Bronchial epithelial cell (primary cell): ENCODE measurements at regions not wholly inside any gene's neighbourhood (a gene's known extent, or its start where the extent isn't known, plus 50 kb on each side); places are given as distances from the start of the nearest gene placed in this dataset.

Source experiments
- DNase-seq: peaks from one replicate; pipeline ENCODE4 v3.0.0-alpha.2; 2010; ENCODE audit warnings: low read depth
- FAIRE-seq: peaks from 2 replicates; lab custom pipeline; 2011; peaks lifted over from hg19 to GRCh38; lab: Jason Lieb, UNC
- H3K27me3 ChIP-seq: 2 replicates; pipeline ENCODE4 v1.5.1; 2011; ENCODE audit warnings: low read length; ENCODE audit not compliant: control insufficient read depth, insufficient read depth
- H3K36me3 ChIP-seq: 2 replicates; pipeline ENCODE4 v1.5.1; 2011; ENCODE audit warnings: low read length; ENCODE audit not compliant: control insufficient read depth, insufficient read depth
- H3K4me3 ChIP-seq: 2 replicates; pipeline ENCODE4 v1.5.1; 2011; ENCODE audit warnings: mild to moderate bottlenecking, low read depth, low read length, control low read depth
- TF ChIP-seq, protein P1 (sequence below): IDR thresholded peaks from 2 replicates; pipeline ENCODE4 v1.5.1; 2011; ENCODE audit warnings: mild to moderate bottlenecking, moderate library complexity, low read length, control low read depth, inconsistent platforms; ENCODE audit not compliant: insufficient read depth, severe bottlenecking

- DNase-seq, result no peak
- TF ChIP-seq, protein P1, sequence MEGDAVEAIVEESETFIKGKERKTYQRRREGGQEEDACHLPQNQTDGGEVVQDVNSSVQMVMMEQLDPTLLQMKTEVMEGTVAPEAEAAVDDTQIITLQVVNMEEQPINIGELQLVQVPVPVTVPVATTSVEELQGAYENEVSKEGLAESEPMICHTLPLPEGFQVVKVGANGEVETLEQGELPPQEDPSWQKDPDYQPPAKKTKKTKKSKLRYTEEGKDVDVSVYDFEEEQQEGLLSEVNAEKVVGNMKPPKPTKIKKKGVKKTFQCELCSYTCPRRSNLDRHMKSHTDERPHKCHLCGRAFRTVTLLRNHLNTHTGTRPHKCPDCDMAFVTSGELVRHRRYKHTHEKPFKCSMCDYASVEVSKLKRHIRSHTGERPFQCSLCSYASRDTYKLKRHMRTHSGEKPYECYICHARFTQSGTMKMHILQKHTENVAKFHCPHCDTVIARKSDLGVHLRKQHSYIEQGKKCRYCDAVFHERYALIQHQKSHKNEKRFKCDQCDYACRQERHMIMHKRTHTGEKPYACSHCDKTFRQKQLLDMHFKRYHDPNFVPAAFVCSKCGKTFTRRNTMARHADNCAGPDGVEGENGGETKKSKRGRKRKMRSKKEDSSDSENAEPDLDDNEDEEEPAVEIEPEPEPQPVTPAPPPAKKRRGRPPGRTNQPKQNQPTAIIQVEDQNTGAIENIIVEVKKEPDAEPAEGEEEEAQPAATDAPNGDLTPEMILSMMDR, result no peak
- Histone ChIP-seq H3K36me3 (no peaks in the 10 kb centered on the region), H3K4me3 (no peak overlapping the region), H3K27me3 (no peaks in the 10 kb centered on the region)
- no peak for FAIRE-seq
These were observed 74.8 kb upstream of the GLI2 start for GRCh38 chr2:120660771-120661459.

GRCh38 chr2:120661551-120661950 lies 74.1 kb upstream of the GLI2 start:
- H3K36me3 ChIP-seq, result no peaks in the 10 kb centered on the region
- H3K4me3 ChIP-seq, result no peak overlapping the region
- no peak for DNase-seq
- FAIRE-seq, result no peak
- no peaks in the 10 kb centered on the region for H3K27me3 ChIP-seq
- TF ChIP-seq, protein P1, result no peak

DNA sequence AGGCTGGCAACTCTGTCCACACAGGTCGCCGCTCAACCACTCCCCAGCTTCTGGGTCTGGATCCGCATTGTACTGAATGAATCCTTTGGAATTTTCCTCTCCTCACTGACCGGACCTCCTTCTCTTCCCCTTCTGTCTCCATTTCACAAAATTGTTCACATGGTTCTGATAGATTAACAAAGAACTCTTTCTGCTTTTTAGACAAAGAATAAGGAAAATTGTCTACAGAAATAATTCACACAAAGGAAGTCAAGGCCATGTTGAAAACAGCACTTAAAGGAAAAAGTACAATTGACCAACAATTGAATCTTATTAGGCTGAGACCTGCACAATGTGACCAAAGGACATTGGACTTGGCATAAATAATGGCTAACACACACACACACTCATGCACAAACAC lies 73.6 kb upstream of the GLI2 start:
- FAIRE-seq (no peak), DNase-seq (no peak)
- H3K4me3 ChIP-seq, result no peak overlapping the region
- TF ChIP-seq, protein P1, result no peak
- no peaks in the 10 kb centered on the region for H3K36me3 ChIP-seq
- no peaks in the 10 kb centered on the region for H3K27me3 ChIP-seq

GRCh38 chr2:120662746-120663145 lies 72.9 kb upstream of the GLI2 start:
- FAIRE-seq, result no peak
- no peak for DNase-seq
- Histone ChIP-seq H3K4me3 (no peak overlapping the region), H3K27me3 (no peaks in the 10 kb centered on the region), H3K36me3 (no peaks in the 10 kb centered on the region)
- TF ChIP-seq, protein P1, result no peak

DNA sequence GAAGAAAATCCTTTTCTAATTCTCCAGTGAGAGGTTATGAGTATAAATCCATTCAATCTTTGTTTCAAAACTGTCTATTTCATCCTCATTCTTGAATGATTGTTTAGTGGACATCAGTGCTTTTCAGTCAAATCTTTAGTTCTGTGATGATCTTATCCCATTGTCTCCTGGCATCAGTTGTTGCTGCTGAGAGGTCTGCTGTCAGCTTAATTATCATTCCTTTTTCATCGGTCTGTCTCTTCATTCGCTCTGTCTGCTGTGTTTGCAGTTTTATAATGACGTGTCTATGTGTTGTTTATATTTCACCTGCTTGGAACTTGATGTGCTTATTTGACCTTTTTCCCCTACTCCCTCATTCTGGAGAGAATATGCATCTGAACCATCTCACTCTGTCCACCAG lies 69.2 kb upstream of the GLI2 start:
- no peaks in the 10 kb centered on the region for H3K36me3 ChIP-seq
- H3K4me3 ChIP-seq, result no peak overlapping the region
- H3K27me3 ChIP-seq, result no peaks in the 10 kb centered on the region
- DNase-seq (no peak), FAIRE-seq (no peak)
- TF ChIP-seq, protein P1, result no peak

GRCh38 chr2:120667981-120668380 lies 67.7 kb upstream of the GLI2 start:
- peak; percentile 23 for FAIRE-seq
- H3K36me3 ChIP-seq, result no peaks in the 10 kb centered on the region
- no peak for DNase-seq
- no peak overlapping the region for H3K4me3 ChIP-seq
- TF ChIP-seq, protein P1, result no peak
- H3K27me3 ChIP-seq, result no peaks in the 10 kb centered on the region
